CD4-positive, alpha-beta T cell (primary cell): ENCODE measurements at regions not wholly inside any gene's neighbourhood (a gene's known extent, or its start where the extent isn't known, plus 50 kb on each side); places are given as distances from the start of the nearest gene placed in this dataset.

Experiments
- ATAC-seq: fragments of 200-7000 bp; cut with Tn5 transposase; one replicate; pipeline ENCODE4 v1.10.0; 2022; ENCODE audit warnings: mild to moderate bottlenecking; ENCODE audit not compliant: poor library complexity
- CTCF ChIA-PET: fragments of 350-600 bp; sonication (Branson Sonifier 250); formaldehyde crosslinking; loops from one replicate; lab custom pipeline; 2021; ENCODE audit warnings: antibody characterized with exemption, inconsistent platforms; lab: Charles Lee
- POLR2A ChIA-PET: fragments of 350-600 bp; sonication (Branson Sonifier 250); formaldehyde crosslinking; loops from one replicate; lab custom pipeline; 2021; ENCODE audit warnings: antibody characterized with exemption, inconsistent platforms; lab: Charles Lee
- DNase-seq, 14 experiments: peaks; one replicate each; pipeline ENCODE4 v3.0.0-alpha.2; 2013 to 2020; ENCODE audit warnings: mixed read lengths in 2 of 14
- H3K27ac ChIP-seq, 2 donors: one replicate each; pipeline versions ENCODE4 v1.5.1 to v1.7.0; 2013; ENCODE audit warnings: low read length in 2 of 2, low read depth in 1 of 2, mild to moderate bottlenecking in 1 of 2
- H3K27me3 ChIP-seq, 2 experiments: 1 replicate in 1 of 2; 2 replicates in 1 of 2; pipeline versions ENCODE4 v1.6.1 to v1.7.0; 2013; ENCODE audit warnings: low read length in 2 of 2, control low read depth in 1 of 2, mild to moderate bottlenecking in 1 of 2, moderate library complexity in 1 of 2; ENCODE audit not compliant: insufficient read depth in 2 of 2, control insufficient read depth in 1 of 2
- H3K36me3 ChIP-seq: one replicate; pipeline ENCODE4 v1.6.1; 2013; ENCODE audit warnings: low read length, control low read depth; ENCODE audit not compliant: insufficient read depth
- H3K4me1 ChIP-seq: one replicate; pipeline ENCODE4 v1.6.1; 2013; ENCODE audit warnings: low read length, control low read depth; ENCODE audit not compliant: insufficient read depth
- H3K4me3 ChIP-seq: one replicate; pipeline ENCODE4 v1.5.1; 2013; ENCODE audit warnings: mild to moderate bottlenecking, low read length, moderate library complexity
- H3K9me3 ChIP-seq, 2 experiments: 1 replicate in 1 of 2; 2 replicates in 1 of 2; pipeline versions ENCODE4 v1.6.1 to v1.7.0; 2013; ENCODE audit warnings: low read length in 2 of 2, mild to moderate bottlenecking in 2 of 2, control low read depth in 1 of 2, moderate library complexity in 1 of 2; ENCODE audit not compliant: control insufficient read depth in 1 of 2, insufficient read depth in 1 of 2
- H3K27ac Mint-ChIP-seq: one replicate; pipeline ENCODE4 v1.8.0; 2020; ENCODE audit warnings: mixed read lengths
- H3K27me3 Mint-ChIP-seq: one replicate; pipeline ENCODE4 v1.8.0; 2021; ENCODE audit warnings: mixed read lengths
- H3K36me3 Mint-ChIP-seq: one replicate; pipeline ENCODE4 v1.8.0; 2021; ENCODE audit warnings: low read depth, mixed read lengths
- H3K4me1 Mint-ChIP-seq: one replicate; pipeline ENCODE4 v1.8.0; 2021; ENCODE audit warnings: low read depth, mixed read lengths
- H3K4me3 Mint-ChIP-seq: one replicate; pipeline ENCODE4 v1.8.0; 2020; ENCODE audit warnings: mild to moderate bottlenecking, mixed read lengths
- H3K9me3 Mint-ChIP-seq: one replicate; pipeline ENCODE4 v1.8.0; 2020; ENCODE audit warnings: mixed read lengths
- CTCF ChIP-seq: fragments of 200-600 bp; IDR thresholded peaks from one replicate; pipeline ENCODE4 v1.8.0; 2022; ENCODE audit warnings: antibody characterized with exemption, mild to moderate bottlenecking
- intact Hi-C, 2 experiments: fragments of 100-400 bp; cut with DNase I in 1 of 2; cut with micrococcal nuclease in 1 of 2; formaldehyde crosslinking; loops; one replicate each; pipeline versions ENCODE4 v1.15.1 to v1.9.0; 2023 to 2025; cut with DNase I, micrococcal nuclease

- ChIA-PET POLR2A (no interaction called here), CTCF (no interaction called here)
- Histone ChIP-seq H3K27ac (no peak overlapping the region), H3K4me1 (no peaks in the 10 kb centered on the region), H3K9me3 (peaks cover 4 to 33% of the 10 kb centered on the region in 2 experiments), H3K27me3 (no peaks in the 10 kb centered on the region), H3K36me3 (no peaks in the 10 kb centered on the region), H3K4me3 (no peak overlapping the region)
- Mint-ChIP-seq H3K9me3 (peaks cover 21% of the 10 kb centered on the region), H3K4me1 (no peaks in the 10 kb centered on the region), H3K27me3 (no peaks in the 10 kb centered on the region), H3K36me3 (peaks cover 5% of the 10 kb centered on the region), H3K4me3 (no peak overlapping the region), H3K27ac (no peak overlapping the region)
- intact Hi-C loops: no loop called here
- ATAC-seq (no peak), DNase-seq (no peak)
- no peak for TF ChIP-seq CTCF
These were observed 2255.3 kb downstream of the TP53TG3F start for GRCh38 chr16:35714665-35715064.

GRCh38 chr16:35724551-35724950, 2265.1 kb downstream of the TP53TG3F start:
- ATAC-seq (no peak), DNase-seq (no peak)
- ChIA-PET CTCF (no interaction called here), POLR2A (no interaction called here)
- H3K36me3 Mint-ChIP-seq: no peaks in the 10 kb centered on the region
- intact Hi-C loops: no loop called here
- H3K4me1 Mint-ChIP-seq: no peaks in the 10 kb centered on the region
- peaks cover 7 to 41% of the 10 kb centered on the region in 2 experiments for H3K9me3 ChIP-seq
- no peaks in the 10 kb centered on the region for H3K36me3 ChIP-seq
- no peak overlapping the region for H3K4me3 Mint-ChIP-seq
- no peaks in the 10 kb centered on the region for H3K4me1 ChIP-seq
- peaks cover 36% of the 10 kb centered on the region for H3K9me3 Mint-ChIP-seq
- H3K4me3 ChIP-seq: no peak overlapping the region
- TF ChIP-seq CTCF: no peak
- no peaks in the 10 kb centered on the region for H3K27me3 ChIP-seq
- H3K27me3 Mint-ChIP-seq: no peaks in the 10 kb centered on the region
- H3K27ac ChIP-seq: no peak overlapping the region
- H3K27ac Mint-ChIP-seq: no peak overlapping the region

GRCh38 chr16:35725949-35726348, 2266.5 kb downstream of the TP53TG3F start:
- Mint-ChIP-seq H3K4me3 (no peak overlapping the region), H3K9me3 (peaks cover 40% of the 10 kb centered on the region), H3K4me1 (no peaks in the 10 kb centered on the region), H3K27ac (no peak overlapping the region), H3K36me3 (peaks cover 7% of the 10 kb centered on the region), H3K27me3 (no peaks in the 10 kb centered on the region)
- Histone ChIP-seq H3K27ac (no peak overlapping the region), H3K4me3 (no peak overlapping the region), H3K9me3 (peaks cover 7 to 46% of the 10 kb centered on the region in 2 experiments), H3K4me1 (no peaks in the 10 kb centered on the region), H3K27me3 (no peaks in the 10 kb centered on the region), H3K36me3 (no peaks in the 10 kb centered on the region)
- intact Hi-C loops: no loop called here
- ChIA-PET POLR2A (no interaction called here), CTCF (no interaction called here)
- ATAC-seq: no peak
- no peak for DNase-seq
- TF ChIP-seq CTCF: no peak
